ENCODE measurements at regions not wholly inside any gene's neighbourhood (a gene's known extent, or its start where the extent isn't known, plus 50 kb on each side); places are given as distances from the start of the nearest gene placed in this dataset.

DNA sequence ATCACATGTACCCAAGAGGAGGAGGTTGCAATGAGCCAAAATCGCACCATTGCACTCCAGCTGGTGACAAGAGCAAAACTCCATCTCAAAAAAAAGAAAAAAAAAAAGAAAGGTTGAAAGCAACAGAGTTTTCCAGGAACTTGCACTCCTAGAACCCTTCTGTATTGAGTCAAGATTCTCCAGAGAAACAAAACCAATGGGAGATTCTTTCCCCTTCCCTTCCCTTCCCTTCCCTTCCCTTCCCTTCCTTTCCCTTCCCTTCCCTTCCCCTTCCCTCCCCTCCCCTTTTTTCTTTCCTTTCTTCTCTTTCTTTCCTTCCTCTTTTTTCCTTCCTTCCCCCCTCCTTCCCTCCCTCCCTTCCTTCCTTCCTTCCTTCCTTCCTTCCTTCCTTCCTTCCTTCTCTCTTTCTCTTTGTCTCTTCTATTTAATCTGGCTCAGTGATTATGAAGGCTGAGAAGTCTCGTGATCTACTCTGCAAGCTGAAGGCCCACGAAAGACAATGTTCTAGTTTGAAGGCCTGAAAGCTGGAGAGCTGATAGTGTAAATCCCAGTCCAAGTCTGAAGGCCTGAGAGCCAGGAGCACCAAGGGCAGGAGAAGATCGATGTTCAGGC, 59.6 kb upstream of the CNTLN start:
- TF ChIP-seq, protein P1, sequence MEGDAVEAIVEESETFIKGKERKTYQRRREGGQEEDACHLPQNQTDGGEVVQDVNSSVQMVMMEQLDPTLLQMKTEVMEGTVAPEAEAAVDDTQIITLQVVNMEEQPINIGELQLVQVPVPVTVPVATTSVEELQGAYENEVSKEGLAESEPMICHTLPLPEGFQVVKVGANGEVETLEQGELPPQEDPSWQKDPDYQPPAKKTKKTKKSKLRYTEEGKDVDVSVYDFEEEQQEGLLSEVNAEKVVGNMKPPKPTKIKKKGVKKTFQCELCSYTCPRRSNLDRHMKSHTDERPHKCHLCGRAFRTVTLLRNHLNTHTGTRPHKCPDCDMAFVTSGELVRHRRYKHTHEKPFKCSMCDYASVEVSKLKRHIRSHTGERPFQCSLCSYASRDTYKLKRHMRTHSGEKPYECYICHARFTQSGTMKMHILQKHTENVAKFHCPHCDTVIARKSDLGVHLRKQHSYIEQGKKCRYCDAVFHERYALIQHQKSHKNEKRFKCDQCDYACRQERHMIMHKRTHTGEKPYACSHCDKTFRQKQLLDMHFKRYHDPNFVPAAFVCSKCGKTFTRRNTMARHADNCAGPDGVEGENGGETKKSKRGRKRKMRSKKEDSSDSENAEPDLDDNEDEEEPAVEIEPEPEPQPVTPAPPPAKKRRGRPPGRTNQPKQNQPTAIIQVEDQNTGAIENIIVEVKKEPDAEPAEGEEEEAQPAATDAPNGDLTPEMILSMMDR (conservative IDR thresholded peaks at IDR 0.05; ENCODE audit: low read depth in 2 of 2) = no peak
- no peak for TF ChIP-seq EZH2 (IDR thresholded peaks at IDR 0.05; ENCODE audit: low read depth, unreplicated experiment)
- TF ChIP-seq ZNF114 (CRISPR knock-in tag; IDR thresholded peaks at IDR 0.05) = no peak
